OCI-LY7 (cell line): ENCODE measurements at regions not wholly inside any gene's neighbourhood (a gene's known extent, or its start where the extent isn't known, plus 50 kb on each side); places are given as distances from the start of the nearest gene placed in this dataset.

Experiments
- BruUV-seq: library from RNA; stranded (reverse); fragments of 400-500 nt; replicated peaks from 2 replicates; lab custom pipeline; 2021; lab: Mats Ljungman, UMichigan
- CTCF ChIA-PET: fragments of 300-600 bp; sonication (Branson Sonifier 250); formaldehyde crosslinking; loops from one replicate; lab custom pipeline; 2022; ENCODE audit warnings: antibody characterized with exemption; ENCODE audit not compliant: unreplicated experiment; lab: Charles Lee
- POLR2A ChIA-PET: fragments of 300-600 bp; sonication (Branson Sonifier 250); formaldehyde crosslinking; loops from one replicate; lab custom pipeline; 2022; ENCODE audit warnings: antibody characterized with exemption; lab: Charles Lee
- DNase-seq: peaks from one replicate; pipeline ENCODE4 v3.0.0-alpha.2; 2015; ENCODE audit warnings: low spot score
- H2AFZ ChIP-seq: fragments of 200-600 bp; sonication (generic), shearing (Covaris generic); 2 replicates; pipeline ENCODE4 v1.6.1; 2014; ENCODE audit warnings: mild to moderate bottlenecking, antibody characterized with exemption, low read length, moderate library complexity
- H3K27ac ChIP-seq: fragments of 200-600 bp; sonication (generic); 2 replicates; pipeline ENCODE4 v1.5.1; 2014; ENCODE audit warnings: mixed run types, low read depth, mild to moderate bottlenecking, moderate library complexity, low read length, inconsistent platforms; ENCODE audit not compliant: poor library complexity, severe bottlenecking
- H3K36me3 ChIP-seq: fragments of 200-600 bp; sonication (generic); 2 replicates; pipeline ENCODE4 v1.6.1; 2014; ENCODE audit warnings: mild to moderate bottlenecking, antibody characterized with exemption, low read length, moderate library complexity, mixed read lengths; ENCODE audit not compliant: insufficient read depth
- H3K4me1 ChIP-seq: fragments of 200-600 bp; sonication (generic); 2 replicates; pipeline ENCODE4 v1.5.1; 2014; ENCODE audit warnings: mild to moderate bottlenecking, low read length; ENCODE audit not compliant: insufficient read depth, poor library complexity, severe bottlenecking
- H3K4me2 ChIP-seq: fragments of 200-600 bp; sonication (generic); 2 replicates; pipeline ENCODE4 v1.6.1; 2014; ENCODE audit warnings: mild to moderate bottlenecking, low read length
- H3K4me3 ChIP-seq: fragments of 200-600 bp; sonication (generic); 2 replicates; pipeline ENCODE4 v1.5.1; 2014; ENCODE audit warnings: mild to moderate bottlenecking, low read depth, low read length; ENCODE audit not compliant: poor library complexity, severe bottlenecking
- H3K79me2 ChIP-seq: fragments of 200-600 bp; sonication (generic); 2 replicates; pipeline ENCODE4 v1.6.1; 2016; ENCODE audit warnings: low read depth, mild to moderate bottlenecking, low read length, moderate library complexity, mixed read lengths; ENCODE audit not compliant: insufficient read depth
- H3K9me2 ChIP-seq: fragments of 200-600 bp; sonication (generic); 2 replicates; pipeline ENCODE4 v1.6.1; 2016; ENCODE audit warnings: mild to moderate bottlenecking, low read length, mixed read lengths; ENCODE audit not compliant: insufficient read depth
- H3K9me3 ChIP-seq: fragments of 200-600 bp; sonication (generic); 2 replicates; pipeline ENCODE4 v1.6.1; 2014; ENCODE audit warnings: mild to moderate bottlenecking, mixed run types, low read length, mixed read lengths
- H4K20me1 ChIP-seq: fragments of 200-600 bp; sonication (generic); 2 replicates; pipeline ENCODE4 v1.6.1; 2014; ENCODE audit warnings: mild to moderate bottlenecking, antibody characterized with exemption, low read length, moderate library complexity, mixed read lengths; ENCODE audit not compliant: insufficient read depth
- EZH2phosphoT487 ChIP-seq: fragments of 200-600 bp; sonication (generic); IDR thresholded peaks from 2 replicates; pipeline ENCODE4 v1.6.1; 2018; ENCODE audit warnings: low read depth, borderline replicate concordance, mild to moderate bottlenecking, mixed run types, antibody characterized with exemption, low read length, moderate library complexity, mixed read lengths
- intact Hi-C: fragments of 100-400 bp; cut with micrococcal nuclease; formaldehyde crosslinking; loops from one replicate; pipeline ENCODE4 v1.10.0; 2022; ENCODE audit not compliant: unreplicated experiment
- TF ChIP-seq, protein P1 (sequence below): fragments of 200-600 bp; sonication (generic); conservative IDR thresholded peaks from 2 replicates; pipeline ENCODE4 v1.5.1; 2014; ENCODE audit warnings: mild to moderate bottlenecking, antibody characterized with exemption, low read length, moderate library complexity, mixed read lengths

DNA sequence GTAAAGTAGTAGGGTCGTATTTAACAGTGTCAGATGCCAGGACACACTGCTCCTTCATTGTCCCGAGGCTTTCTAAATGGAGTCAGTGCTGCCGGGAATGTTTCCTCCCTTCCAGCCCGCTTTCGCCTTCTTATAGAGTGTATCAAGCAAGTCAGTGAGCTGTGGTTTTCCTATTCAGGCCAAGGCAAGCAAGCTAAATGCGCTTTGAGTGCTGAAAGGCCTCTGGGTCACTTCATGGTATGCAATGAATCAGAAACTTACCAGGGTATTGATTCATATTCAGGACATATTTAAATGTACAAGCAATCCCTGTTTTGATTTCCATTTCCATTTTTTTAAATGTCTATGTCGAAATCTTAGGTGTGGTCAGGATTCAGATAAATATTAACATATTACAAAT, 327.9 kb upstream of the SOX9 start:
- H3K4me1 ChIP-seq: no peaks in the 10 kb centered on the region
- ChIA-PET CTCF (no interaction called here), POLR2A (no interaction called here)
- H3K4me2 ChIP-seq: no peak overlapping the region
- H4K20me1 ChIP-seq: no peaks in the 10 kb centered on the region
- no peak overlapping the region for H3K4me3 ChIP-seq
- H2AFZ ChIP-seq: no peak overlapping the region
- BruUV-seq: no TSS peak
- DNase-seq: no peak
- intact Hi-C loops: no loop called here
- no peaks in the 10 kb centered on the region for H3K36me3 ChIP-seq
- no peak overlapping the region for H3K27ac ChIP-seq
- H3K9me3 ChIP-seq: no peaks in the 10 kb centered on the region
- no peaks in the 10 kb centered on the region for H3K9me2 ChIP-seq
- H3K79me2 ChIP-seq: no peaks in the 10 kb centered on the region
- TF ChIP-seq, protein P1, sequence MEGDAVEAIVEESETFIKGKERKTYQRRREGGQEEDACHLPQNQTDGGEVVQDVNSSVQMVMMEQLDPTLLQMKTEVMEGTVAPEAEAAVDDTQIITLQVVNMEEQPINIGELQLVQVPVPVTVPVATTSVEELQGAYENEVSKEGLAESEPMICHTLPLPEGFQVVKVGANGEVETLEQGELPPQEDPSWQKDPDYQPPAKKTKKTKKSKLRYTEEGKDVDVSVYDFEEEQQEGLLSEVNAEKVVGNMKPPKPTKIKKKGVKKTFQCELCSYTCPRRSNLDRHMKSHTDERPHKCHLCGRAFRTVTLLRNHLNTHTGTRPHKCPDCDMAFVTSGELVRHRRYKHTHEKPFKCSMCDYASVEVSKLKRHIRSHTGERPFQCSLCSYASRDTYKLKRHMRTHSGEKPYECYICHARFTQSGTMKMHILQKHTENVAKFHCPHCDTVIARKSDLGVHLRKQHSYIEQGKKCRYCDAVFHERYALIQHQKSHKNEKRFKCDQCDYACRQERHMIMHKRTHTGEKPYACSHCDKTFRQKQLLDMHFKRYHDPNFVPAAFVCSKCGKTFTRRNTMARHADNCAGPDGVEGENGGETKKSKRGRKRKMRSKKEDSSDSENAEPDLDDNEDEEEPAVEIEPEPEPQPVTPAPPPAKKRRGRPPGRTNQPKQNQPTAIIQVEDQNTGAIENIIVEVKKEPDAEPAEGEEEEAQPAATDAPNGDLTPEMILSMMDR: no peak
- no peak for TF ChIP-seq EZH2phosphoT487

DNA sequence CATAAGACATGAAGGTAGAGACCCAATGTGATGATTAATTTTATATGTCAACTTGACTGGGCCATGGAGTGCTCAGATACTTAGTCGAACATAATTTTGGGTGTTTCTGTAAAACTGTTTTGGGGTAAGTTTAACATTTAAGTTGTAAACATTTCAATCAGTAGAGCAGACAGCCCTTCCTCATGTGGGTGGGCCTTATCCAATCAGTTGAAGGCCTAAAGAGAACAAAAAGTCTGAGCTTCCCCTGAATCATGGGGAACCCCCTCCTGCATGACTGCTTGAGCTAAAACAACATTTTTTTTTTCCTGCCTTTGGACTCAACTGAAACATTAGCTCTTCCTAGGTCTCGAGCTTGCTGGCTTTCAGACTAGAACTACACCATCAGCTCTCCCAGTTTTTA, 327.3 kb upstream of the SOX9 start:
- Histone ChIP-seq H2AFZ (no peak overlapping the region), H3K36me3 (no peaks in the 10 kb centered on the region), H3K79me2 (no peaks in the 10 kb centered on the region), H4K20me1 (no peaks in the 10 kb centered on the region), H3K4me3 (no peak overlapping the region), H3K9me2 (no peaks in the 10 kb centered on the region), H3K4me2 (no peak overlapping the region), H3K4me1 (no peaks in the 10 kb centered on the region), H3K27ac (no peak overlapping the region), H3K9me3 (no peaks in the 10 kb centered on the region)
- POLR2A ChIA-PET: no interaction called here
- intact Hi-C loops: no loop called here
- CTCF ChIA-PET: no interaction called here
- no peak for TF ChIP-seq EZH2phosphoT487
- DNase-seq: no peak
- no TSS peak for BruUV-seq

DNA sequence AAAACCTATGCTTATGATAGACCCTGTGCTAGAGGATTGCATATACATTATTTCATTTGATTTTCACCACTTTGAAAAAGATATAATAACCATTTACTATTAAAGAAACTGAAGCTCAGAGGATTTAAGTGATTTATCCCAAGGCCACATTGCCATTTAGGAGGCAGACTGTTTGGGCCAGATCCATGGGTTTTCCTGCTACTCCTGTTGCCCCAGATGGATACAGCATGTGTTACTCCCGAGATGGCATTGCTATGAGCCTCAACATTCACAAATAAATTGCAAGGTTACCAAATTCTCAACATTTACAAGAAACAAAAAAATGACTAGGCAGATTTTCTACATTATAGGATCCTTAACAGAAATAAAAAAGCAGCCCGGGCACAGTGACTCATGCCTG, 322.1 kb upstream of the SOX9 start:
- Histone ChIP-seq H3K36me3 (no peaks in the 10 kb centered on the region), H3K4me3 (no peak overlapping the region), H3K9me2 (no peaks in the 10 kb centered on the region), H3K9me3 (no peaks in the 10 kb centered on the region), H3K27ac (no peak overlapping the region), H3K79me2 (no peaks in the 10 kb centered on the region), H3K4me2 (no peak overlapping the region), H2AFZ (no peak overlapping the region), H4K20me1 (no peaks in the 10 kb centered on the region), H3K4me1 (no peaks in the 10 kb centered on the region)
- intact Hi-C loops: no loop called here
- TF ChIP-seq EZH2phosphoT487: no peak
- TF ChIP-seq, protein P1: no peak
- BruUV-seq: no TSS peak
- DNase-seq: no peak
- CTCF ChIA-PET: no interaction called here
- POLR2A ChIA-PET: no interaction called here
